H1 (cell line): ENCODE measurements at regions not wholly inside any gene's neighbourhood (a gene's known extent, or its start where the extent isn't known, plus 50 kb on each side); places are given as distances from the start of the nearest gene placed in this dataset.

Experiments used
- EP300 ChIP-seq, 2 experiments: IDR thresholded peaks; 1 replicate in 1 of 2; 2 replicates in 1 of 2; pipeline ENCODE4 v1.6.1; 2011 to 2012; ENCODE audit warnings: low read depth in 2 of 2, low read length in 2 of 2, mild to moderate bottlenecking in 2 of 2, borderline replicate concordance in 1 of 2, inconsistent platforms in 1 of 2, moderate library complexity in 1 of 2
- GABPA ChIP-seq: IDR thresholded peaks from 2 replicates; pipeline ENCODE4 v1.6.1; 2011; ENCODE audit warnings: mild to moderate bottlenecking, low read length, moderate library complexity, borderline replicate concordance; ENCODE audit not compliant: insufficient read depth
- MAFK ChIP-seq: IDR thresholded peaks from 2 replicates; pipeline ENCODE4 v1.6.1; 2012; ENCODE audit warnings: low read depth, mild to moderate bottlenecking, improper control_type of control experiment, low read length
- POLR2A ChIP-seq, 2 experiments: IDR thresholded peaks; 1 replicate in 1 of 2; 2 replicates in 1 of 2; pipeline ENCODE4 v1.6.1; 2011; ENCODE audit warnings: low read depth in 2 of 2, low read length in 2 of 2, mild to moderate bottlenecking in 2 of 2; ENCODE audit errors: control extremely low read depth in 1 of 2
- POLR2AphosphoS5 ChIP-seq: IDR thresholded peaks from 2 replicates; pipeline ENCODE4 v1.6.1; 2011; ENCODE audit warnings: low read depth, low read length
- RAD21 ChIP-seq, 2 experiments: IDR thresholded peaks in 1 of 2; conservative IDR thresholded peaks in 1 of 2; 2 replicates each; pipeline ENCODE4 v1.6.1; 2011; ENCODE audit warnings: low read depth in 2 of 2, low read length in 2 of 2, improper control_type of control experiment in 1 of 2, inconsistent platforms in 1 of 2, mild to moderate bottlenecking in 1 of 2, moderate library complexity in 1 of 2
- SP2 ChIP-seq: IDR thresholded peaks from 2 replicates; pipeline ENCODE4 v1.6.1; 2012; ENCODE audit warnings: mild to moderate bottlenecking, low read length, inconsistent platforms
- YY1 ChIP-seq: IDR thresholded peaks from 2 replicates; pipeline ENCODE4 v1.6.1; 2011; ENCODE audit warnings: low read depth, mild to moderate bottlenecking, low read length
- TF ChIP-seq, protein P1 (sequence below), 3 experiments: IDR thresholded peaks; 1 replicate in 2 of 3; 2 replicates in 1 of 3; pipeline versions ENCODE4 v1.5.1 to v1.6.1; 2011; ENCODE audit warnings: low read length in 3 of 3, mild to moderate bottlenecking in 3 of 3, inconsistent platforms in 2 of 3, low read depth in 1 of 3, moderate library complexity in 1 of 3; ENCODE audit not compliant: insufficient read depth in 1 of 3; ENCODE audit errors: control extremely low read depth in 1 of 3
- TF ChIP-seq, protein P2 (sequence below): IDR thresholded peaks from 2 replicates; pipeline ENCODE4 v1.6.1; 2012; ENCODE audit warnings: inconsistent platforms

GRCh38 chr22:49088801-49089791, 738.6 kb downstream of the BRD1 start:
- TF ChIP-seq POLR2A (IDR thresholded peaks at IDR 0.05; ENCODE audit: control extremely low read depth in 1 of 2, low read depth in 2 of 2, low read length in 2 of 2) (no peak), POLR2AphosphoS5 (no peak), EP300 (IDR thresholded peaks at IDR 0.05; ENCODE audit: borderline replicate concordance in 1 of 2, low read depth in 2 of 2, low read length in 2 of 2) (no peak), MAFK (no peak), SP2 (no peak), RAD21 (IDR thresholded peaks at IDR 0.05 in 1 of 2, conservative IDR thresholded peaks at IDR 0.05 in 1 of 2; ENCODE audit: low read depth in 2 of 2, low read length in 2 of 2) (no peak), GABPA (no peak), YY1 (no peak)
- TF ChIP-seq, protein P1, sequence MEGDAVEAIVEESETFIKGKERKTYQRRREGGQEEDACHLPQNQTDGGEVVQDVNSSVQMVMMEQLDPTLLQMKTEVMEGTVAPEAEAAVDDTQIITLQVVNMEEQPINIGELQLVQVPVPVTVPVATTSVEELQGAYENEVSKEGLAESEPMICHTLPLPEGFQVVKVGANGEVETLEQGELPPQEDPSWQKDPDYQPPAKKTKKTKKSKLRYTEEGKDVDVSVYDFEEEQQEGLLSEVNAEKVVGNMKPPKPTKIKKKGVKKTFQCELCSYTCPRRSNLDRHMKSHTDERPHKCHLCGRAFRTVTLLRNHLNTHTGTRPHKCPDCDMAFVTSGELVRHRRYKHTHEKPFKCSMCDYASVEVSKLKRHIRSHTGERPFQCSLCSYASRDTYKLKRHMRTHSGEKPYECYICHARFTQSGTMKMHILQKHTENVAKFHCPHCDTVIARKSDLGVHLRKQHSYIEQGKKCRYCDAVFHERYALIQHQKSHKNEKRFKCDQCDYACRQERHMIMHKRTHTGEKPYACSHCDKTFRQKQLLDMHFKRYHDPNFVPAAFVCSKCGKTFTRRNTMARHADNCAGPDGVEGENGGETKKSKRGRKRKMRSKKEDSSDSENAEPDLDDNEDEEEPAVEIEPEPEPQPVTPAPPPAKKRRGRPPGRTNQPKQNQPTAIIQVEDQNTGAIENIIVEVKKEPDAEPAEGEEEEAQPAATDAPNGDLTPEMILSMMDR (IDR thresholded peaks at IDR 0.05; ENCODE audit: control extremely low read depth in 1 of 3, insufficient read depth in 1 of 3, low read depth in 1 of 3, low read length in 3 of 3): no peak
- TF ChIP-seq, protein P2, sequence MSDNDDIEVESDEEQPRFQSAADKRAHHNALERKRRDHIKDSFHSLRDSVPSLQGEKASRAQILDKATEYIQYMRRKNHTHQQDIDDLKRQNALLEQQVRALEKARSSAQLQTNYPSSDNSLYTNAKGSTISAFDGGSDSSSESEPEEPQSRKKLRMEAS: no peak
